Right hindlimb (tissue), 1 donor: ENCODE measurements at regions not wholly inside any gene's neighbourhood (a gene's known extent, or its start where the extent isn't known, plus 50 kb on each side); places are given as distances from the start of the nearest gene placed in this dataset.
"Not testable (repeated sequence)": the region's sequence is repeated elsewhere in the genome, so short reads cannot be mapped to it uniquely, and the experiment has no call there.

Experiments used
- DNase-seq: peaks from one replicate; pipeline ENCODE4 v3.0.0-alpha.2; 2018

DNA sequence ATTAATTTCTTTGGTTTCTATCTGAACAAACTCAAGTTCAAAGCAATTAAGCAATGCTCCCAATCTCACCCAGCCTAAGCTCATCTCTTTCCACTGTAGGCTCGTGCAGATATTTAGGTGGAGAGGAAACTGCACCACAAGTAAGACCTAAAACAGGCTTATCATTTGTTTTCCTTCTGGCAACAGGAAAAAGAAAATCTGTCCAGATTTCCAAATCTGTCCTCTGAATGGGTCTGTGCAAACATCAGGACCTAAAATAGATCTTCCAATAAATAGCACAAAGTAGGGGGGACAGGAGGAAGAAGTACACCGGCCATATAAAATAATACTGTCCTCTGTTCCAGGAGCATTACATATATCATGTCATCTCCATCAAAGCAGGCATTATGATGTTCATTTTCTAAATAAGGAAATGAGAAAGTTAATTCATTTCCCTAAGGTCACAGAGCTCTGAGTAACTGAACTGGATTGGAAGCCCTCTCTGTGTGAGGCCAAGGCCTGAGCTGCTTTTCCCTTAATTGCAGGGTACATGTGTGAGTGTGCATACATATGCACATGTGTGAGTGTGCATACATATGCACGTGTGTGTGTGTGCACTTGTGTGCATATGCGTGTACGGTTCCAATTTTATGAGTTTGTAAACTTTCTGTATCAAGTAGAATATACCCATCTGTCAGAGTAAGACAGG, 92.8 kb upstream of the PARD3 start:
- DNase-seq = no peak

DNA sequence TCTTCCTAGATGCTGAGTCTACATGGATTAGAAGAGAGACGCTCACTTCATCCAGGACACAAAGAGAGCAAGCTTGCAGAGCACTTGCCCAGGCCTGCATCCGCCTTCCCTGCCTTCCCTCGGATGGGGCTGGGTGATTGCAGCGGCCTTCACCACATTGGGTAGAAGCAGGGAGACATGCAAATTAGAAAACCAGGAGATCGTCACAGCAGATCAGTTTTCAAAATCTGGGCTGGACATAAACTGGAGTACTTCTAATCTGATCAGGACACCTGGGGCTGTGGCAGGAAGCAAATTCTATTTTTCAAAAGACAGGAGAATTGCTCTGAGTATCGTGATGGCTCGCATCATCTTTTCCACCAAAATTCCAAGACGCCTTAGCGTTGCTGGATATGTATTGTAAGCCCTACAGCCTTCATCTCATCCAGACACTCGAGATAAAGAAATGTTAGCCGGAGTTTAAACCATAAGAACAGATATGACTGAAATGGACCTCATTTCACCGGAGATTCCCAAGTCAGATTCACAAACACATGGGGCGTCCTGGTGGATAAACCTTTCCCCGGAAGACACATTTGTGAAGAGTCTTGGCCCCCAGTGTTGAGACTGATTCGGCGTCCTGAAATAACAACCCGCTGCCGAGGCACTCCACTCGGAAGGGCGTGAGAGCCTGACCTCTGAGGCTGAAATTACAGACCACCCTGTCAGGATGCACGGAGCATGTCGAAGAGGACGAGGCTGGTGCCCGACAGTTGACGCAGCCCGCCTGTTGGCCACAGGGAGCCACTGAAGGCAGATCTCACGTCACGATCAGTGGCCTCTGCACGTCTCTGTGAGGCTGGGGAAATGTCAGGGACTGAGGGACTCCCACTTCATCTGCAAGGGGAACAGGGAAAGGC, 91.2 kb upstream of the PARD3 start:
- DNase-seq = peak; percentile 68

DNA sequence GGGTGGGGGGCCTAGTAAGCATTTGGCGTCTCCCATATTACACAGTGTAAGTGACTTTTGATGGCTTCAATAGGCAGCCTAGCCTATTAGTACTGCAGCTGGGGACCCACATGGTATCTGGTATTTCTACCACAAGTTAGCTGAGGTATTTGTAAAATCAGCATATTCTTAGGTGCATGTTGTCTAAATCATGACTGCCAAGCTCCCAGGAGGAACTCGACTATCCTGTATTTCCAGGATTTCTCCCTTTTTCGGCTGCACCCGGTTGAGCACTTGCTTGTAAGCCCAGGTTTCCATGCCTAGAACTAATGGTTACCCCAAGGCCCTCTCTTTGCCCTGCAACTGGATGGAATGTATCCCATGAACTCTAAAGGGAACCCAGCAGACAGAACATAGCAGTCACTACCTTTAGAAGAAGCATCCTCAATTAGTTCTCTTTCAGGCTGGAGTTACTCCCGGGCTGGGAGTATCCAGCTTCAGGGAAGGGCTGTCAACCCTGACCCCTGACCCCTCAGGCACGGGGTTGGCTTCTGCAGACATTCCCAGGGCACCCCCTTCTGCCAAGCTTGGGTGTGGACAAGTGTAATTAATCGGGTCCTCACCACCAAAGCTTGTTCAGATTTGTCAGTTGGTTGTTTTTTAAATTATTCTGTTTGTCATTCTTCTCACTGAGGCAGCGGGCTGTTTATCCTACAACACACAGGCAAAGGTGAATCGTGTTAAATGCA, 90.3 kb upstream of the PARD3 start:
- DNase-seq = no peak

DNA sequence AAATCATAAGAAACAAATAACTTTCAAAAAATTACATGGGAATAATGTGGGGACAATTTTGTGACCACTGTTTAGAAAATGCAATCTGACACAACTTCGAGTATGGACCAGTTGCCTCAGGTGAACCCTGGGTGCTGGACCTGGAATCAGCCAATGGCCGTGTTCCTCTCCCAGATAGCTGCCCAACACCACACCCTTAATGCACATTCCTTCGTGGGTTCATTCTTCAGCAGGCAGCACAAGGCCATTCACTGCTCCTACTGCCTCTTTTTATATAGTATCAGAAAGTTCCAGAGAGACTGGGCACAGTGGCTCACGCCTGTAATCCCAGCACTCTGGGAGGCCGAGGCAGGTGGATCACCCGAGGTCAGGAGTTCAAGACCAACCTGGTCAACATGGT, 89.1 kb upstream of the PARD3 start:
- no peak for DNase-seq

DNA sequence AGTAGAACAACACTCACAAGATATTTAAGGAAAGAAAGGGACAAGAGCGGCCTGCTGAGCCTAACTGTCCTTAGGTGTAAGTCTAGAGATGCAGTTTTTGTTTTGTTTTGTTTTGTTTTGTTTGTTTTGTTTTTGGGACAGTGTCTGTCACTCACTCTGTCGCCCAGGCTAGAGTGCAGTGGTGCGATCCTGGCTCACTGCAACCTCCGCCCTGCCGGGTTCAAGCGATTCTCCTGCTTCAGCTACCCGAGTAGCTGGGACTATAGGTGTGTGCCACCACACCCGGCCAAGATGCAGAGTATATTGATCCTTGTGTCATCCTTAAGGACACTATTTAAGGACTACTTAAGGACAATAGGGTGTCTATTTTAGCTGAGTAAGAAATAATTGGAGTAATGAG, 84.1 kb upstream of the PARD3 start:
- no peak for DNase-seq

DNA sequence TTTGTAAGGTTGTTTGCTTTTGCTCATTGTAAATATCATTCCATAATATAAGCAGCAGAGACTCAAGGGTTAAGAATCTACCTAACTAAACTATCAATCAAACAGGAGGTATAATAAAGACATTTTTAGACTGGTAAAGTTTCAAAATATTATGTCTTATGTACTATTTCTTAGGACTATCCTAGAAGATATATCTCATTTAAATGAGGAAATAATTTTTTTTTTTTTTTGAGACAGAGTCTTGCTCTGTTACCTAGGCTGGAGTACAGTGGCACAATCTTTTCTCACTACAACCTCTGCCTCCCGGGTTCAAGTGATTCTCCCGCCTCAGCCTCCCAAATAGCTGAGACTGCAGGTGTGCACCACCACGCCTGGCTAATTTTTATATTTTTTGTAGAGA, 80.9 kb upstream of the PARD3 start:
- no peak for DNase-seq

DNA sequence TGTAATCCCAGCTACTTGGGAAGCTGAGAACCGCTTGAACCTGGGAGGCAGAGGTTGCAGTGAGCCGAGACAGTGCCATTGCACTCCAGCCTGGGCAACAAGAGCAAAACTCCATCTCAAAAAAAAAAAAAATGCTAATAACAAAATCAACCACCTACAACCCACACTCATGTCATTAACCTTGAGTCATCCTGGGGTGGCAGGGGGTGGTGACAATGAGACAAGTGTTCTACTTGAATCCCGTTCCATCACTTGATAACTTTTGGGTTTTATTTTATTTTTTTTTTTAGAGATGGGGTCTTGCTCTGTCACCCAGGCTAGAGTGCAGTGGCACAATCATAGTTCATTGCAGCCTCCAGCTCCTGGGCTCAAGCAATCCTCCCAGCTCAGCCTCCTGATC, 80.0 kb upstream of the PARD3 start:
- not testable (repeated sequence) for DNase-seq

DNA sequence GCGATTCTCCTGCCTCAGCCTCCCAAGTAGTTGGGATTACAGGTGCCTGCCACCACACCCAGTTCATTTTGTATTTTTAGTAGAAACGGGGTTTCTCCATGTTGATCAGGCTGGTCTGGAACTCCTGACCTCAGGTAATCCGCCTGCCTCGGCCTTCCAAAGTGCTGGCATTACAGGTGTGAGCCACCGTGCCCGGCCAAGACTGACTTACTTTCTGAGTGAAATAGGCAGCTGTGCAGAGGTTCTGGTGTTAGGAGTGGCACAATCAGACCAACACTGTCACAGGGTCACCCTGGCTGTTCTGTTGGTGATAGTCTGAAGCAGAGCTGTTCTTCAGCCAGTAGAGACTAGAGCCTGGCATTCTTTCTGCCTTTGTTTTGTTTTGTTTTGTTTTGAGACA, 77.4 kb upstream of the PARD3 start:
- not testable (repeated sequence) for DNase-seq

DNA sequence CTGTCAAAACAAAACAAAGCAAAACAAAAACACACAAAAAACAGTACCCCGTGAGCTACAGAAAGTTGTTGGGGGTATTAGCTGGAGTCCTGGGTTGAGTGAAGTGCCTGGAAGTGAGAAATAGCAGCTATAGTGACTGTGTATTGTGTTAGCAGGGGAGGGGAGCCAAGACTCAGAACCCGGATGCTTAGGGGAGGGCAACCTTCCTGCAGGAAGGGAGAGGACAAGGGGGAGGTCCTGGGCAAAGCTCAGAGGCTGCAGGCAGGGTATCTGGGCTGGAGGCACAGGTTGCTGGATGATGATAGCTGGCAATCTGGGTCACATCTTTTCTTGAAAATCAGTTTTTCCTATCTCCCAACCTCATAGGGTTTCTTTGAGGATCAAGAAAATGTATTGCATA, 75.8 kb upstream of the PARD3 start:
- DNase-seq = no peak

DNA sequence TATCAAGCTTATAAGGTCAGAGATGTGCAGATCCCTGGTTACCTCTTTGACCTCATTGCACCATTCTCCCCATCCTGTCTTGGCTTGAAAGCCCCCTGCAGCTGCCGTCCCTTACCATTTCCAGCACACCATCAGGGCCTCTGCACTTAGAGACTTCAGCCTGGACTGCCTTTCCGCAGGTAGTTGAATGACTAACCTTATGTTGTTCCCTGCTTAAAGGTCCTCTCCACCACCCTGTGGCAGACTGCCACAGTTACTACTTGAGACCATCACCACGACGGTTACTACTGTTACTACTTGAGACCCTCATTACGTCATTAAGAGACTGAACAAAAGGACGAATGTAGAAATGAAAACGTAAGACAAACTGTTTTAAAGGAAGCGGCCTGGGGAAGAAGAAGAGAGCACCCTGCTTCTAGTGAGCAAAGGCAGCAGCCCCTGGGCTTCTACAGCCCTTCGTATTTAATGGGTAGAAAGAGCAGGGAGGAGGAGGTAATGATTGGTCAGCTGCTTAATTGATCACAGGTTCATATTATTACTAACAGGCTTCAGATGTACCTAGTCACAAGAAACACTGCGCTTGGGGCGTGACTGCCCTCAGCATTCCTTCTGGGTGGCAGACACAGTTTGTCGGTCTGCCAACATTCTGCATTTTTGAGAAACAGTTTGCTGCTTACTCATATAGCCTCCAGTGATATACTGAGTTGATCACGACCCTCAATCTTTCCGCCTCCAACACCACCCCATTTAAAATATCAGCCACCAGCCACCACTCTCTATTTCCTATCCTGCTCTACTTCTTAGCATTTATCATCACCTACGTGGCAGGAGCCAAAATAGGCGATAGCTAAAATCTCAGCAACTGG, 74.1 kb upstream of the PARD3 start:
- no peak for DNase-seq

DNA sequence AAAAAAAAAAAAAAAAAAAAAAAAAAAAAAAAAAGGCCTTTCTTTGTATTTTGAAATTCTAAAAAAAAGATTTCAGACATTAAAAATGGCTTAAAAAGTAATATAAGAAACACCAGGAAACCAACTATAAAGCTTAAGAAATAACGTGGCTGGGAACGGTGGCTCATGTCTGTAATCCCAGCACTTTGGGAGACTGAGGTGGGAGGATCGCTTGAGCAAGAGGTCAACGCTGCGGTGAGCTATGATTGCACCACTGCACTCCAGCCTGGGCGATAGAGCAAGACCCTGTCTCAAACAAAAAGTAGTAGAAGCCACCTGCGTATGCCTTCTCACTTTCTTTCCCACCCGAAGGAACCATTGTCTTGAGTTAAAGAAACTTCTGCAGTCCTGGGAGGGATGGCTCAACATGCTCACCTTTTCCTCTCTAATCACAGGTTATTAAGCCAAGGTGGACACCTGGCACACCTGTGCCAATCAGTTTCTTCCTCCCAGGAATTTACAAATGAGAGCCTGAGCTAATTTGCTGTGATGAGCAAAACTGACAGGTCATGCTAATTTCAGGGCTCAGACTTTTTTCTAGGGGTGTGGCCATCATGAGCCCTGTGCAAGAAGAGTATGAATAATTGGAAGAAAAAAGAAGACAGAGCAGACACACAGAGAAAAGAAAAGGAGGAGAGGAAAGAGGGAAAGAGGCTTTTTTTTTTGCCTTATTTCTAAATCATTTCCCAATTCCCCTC, 72.0 kb upstream of the PARD3 start:
- DNase-seq = no peak

DNA sequence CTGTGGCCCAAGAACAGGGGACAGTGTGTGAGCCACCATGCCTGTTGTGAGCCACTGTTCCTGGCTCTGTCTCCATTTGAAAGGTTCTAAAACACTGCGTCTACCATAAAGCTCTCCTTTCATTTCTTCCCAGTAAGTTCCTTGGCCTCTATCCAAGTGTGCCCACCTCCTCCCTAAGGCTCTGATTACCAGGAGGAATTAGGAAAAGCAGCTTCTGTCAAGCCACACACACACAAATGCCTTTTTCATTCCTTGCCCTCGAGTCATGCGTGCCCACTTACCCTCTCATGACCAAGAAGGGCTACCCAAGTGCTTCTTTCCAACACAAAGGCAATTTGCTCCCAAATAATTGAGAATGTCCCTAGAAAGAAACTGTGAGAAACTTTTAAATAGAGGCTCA, 70.8 kb upstream of the PARD3 start:
- DNase-seq = no peak

DNA sequence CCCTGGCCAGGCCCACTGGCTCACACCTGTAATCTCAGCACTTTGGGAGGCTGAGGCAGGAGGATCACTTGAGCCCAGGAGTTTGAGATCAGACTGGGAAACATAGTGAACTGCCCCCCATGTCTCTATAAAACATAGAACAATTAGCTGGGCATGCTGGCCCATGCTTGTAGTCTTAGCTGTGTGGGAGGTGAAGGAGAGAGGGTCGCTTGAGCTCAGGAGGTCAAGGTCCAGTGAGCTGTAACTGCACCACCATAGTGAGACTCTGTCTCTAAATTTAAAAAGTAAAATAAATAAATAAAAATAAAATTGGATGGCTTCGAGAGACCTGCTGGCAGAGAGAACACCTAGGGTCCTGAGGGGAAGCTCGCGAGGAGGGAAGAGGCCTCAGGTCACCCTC, 69.9 kb upstream of the PARD3 start:
- no peak for DNase-seq

DNA sequence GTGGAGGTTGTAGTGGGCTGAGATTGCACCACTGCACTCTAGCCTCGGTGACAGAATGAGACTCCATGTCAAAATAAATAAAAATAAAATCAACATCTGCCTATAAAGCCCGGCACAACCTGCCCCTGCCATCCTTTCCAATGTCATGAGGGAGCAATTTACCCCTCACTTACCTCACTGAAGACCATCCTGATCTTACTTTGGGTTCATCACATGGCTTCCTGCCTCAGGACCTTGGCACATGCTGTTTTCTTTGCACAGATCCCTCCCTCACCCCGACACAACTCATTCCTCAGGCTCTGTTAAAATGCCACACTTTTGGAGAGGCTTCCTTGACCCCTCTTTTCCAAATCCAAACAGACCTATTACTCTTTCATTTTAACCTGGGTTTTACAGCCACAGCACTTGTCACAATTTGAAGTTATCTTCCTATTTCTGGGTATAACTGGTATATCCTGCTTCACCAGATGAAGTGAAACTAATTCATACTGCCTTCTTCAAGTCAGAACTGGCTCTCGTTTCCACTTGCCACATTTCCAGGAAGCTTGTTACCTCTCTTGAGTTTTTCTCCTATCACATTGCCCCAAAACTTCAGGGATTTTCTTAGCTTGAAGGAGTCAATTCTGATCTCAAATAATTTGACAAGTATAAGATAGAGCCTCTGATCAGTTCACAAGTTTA, 69.3 kb upstream of the PARD3 start:
- DNase-seq = no peak

DNA sequence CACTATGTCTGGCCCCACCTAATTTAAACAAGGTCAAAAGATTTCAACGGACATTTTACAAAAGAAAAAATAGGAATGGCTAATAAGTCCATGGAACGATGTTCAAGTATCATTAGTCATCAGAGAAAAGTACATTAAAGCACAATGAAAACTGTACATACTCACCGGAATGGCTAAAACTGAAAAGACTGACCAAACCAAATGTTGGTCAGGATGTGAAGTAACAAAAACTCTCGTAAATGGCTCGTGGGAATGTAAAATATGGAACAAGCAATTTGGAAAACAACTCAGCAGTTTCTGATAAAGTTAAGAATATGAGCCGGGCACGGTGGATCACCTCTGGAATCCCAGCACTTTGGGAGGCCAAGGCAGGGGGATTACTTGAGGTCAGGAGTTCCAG, 65.7 kb upstream of the PARD3 start:
- no peak for DNase-seq

DNA sequence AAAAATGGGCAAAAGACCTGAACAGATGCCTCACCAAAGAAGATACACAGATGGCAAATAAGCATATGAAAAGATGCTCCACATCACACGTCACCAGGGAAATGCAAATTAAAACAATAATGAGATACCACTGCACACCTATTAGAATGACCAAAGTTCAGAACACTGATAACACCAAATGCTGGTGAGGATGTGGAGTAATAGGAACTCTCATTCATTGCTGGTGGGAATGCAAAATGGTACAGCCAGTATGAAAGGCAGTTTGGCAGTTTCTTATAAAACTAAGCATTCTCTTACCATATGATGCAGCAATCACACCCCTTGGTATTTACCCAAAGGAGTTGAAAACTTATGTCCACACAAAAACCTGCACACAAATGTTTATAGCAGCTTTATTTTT, 63.6 kb upstream of the PARD3 start:
- not testable (repeated sequence) for DNase-seq

DNA sequence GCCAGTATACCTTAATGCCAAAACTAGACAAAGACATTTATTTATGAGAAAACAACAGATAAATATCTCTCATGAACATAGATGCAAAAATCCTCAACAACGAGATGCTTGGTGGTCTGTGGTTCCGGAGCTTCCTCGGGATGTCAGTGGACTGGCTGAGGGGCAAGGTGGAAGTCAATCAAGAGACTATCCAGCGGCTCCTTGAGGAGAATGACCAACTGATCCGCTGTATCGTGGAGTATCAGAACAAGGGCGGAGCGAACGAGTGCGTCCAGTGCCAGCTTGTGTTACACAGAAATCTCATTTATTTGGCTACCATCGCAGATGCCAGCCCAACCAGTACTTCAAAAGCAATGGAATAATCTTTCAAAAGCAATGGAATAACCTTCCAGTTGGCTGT, 60.0 kb upstream of the PARD3 start:
- DNase-seq = no peak

DNA sequence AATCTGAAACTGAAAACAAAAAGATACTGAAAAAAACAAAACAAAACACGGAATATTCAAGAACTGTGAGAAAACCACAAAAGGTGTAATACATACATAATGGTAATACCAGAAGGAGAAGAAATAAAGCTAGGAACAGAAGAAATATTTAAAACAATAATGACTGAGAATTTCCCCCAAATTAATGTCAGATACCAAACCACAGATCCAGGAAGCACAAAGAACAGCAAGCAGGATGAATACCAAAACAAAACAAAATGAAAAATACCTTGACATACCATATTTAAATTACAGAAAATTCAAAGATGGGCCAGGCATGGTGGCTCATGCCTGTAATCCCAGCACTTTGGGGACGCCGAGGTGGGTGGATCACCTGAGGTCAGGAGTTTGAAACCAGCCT, 57.7 kb upstream of the PARD3 start:
- no peak for DNase-seq

DNA sequence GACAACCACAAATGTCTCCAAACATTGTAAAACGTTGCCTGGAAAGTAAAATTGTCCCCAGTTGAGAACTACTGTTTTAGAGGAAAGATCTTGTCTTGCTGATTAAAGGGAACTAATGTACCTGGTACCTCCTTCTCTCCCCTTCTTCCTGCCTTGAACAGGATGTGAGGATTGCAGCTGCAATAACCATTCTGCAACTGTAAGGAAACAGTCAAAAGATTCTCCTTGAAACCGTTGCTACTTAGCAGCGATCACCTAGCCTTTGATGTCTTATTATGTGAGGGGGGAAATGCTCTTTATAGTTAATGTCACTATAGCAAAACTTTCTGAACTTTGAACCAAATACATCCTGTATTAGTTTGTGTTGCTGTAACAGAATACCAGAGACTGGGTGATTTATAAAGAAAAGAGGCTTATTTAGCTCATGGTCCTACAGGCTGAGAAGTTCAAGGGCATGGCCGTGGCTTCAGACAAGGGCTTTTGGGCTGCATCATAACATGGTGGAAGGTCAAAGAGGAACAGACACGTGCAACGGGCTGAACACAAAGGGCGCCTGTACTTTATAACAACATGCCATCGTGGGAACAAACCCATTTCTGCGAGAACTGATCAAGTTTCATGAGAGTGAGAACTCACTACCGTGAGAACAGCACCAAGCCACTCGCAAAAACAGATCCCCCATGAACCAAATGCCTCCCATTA, 54.2 kb upstream of the PARD3 start:
- no peak for DNase-seq

DNA sequence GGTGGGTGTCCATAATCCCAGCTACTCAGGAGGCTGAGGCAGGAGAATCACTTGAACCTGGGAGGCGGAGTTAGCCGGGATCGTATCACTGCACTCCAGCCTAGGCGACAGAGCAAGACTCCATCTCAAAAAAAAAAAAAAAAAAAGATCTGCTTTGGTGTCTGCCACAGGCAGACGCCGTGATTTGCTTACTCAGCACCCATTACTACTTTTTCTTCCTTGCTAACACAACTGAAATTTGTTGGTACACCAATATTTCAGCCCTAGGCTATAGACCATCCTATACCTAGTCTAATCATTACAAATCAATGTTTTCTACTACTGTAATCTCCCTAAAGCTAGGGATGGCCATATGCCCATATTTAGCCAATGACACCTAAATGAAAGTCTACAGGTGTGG, 53.5 kb upstream of the PARD3 start:
- no peak for DNase-seq

DNA sequence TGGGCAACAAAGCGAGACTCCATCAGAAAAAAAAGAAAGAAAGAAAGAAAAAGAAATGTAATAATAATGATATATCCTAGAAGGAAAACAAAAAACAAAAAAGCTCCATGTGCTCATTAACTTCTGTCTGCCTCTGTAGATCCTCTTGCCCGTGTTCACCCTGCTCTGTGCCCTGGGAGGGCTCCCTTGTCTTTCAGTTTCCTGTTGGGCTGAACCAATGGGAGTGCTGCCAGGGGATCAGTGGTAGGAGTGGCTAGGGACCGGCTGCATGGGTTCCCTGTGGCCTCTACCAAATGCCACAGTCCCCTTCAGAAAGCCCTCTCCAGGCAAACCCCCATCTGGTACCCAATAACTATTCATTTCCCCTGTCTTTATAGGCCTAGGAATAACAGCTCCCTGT, 51.8 kb upstream of the PARD3 start:
- no peak for DNase-seq
